ENCODE measurements at regions not wholly inside any gene's neighbourhood (a gene's known extent, or its start where the extent isn't known, plus 50 kb on each side); places are given as distances from the start of the nearest gene placed in this dataset.

GRCh38 chr1:232381394-232382100 lies 248.4 kb downstream of the SIPA1L2 start:
- H3K9me3 Mint-ChIP-seq (ENCODE audit: unreplicated experiment): no peaks in the 10 kb centered on the region
- H3K4me3 Mint-ChIP-seq (ENCODE audit: unreplicated experiment): no peak overlapping the region
- ChIA-PET CTCF (interaction anchor here (0.5 to 0.7 kb wide), 4 partner anchors 68 to 246 kb away, joined by 3 to 4 read pairs (median 4); no protein-coding TSS in a partner anchor), POLR2A (interaction anchor here (0.6 kb wide), 1 partner anchor 295 kb away, joined by 4 read pairs; no protein-coding TSS in a partner anchor)
- H3K27me3 Mint-ChIP-seq (ENCODE audit: insufficient read depth, unreplicated experiment): no peaks in the 10 kb centered on the region
- intact Hi-C loops (cut with micrococcal nuclease): loop anchor here (10.0 kb wide), 1 partner anchor 243 kb away; no protein-coding TSS in a partner anchor
- no TSS peak for BruUV-seq (replicated peaks)
- peaks cover 36% of the 10 kb centered on the region for H3K4me1 Mint-ChIP-seq (ENCODE audit: insufficient read depth, unreplicated experiment)
- no peak for TF ChIP-seq CTCF (IDR thresholded peaks at IDR 0.05; ENCODE audit: unreplicated experiment)
- no peak for DNase-seq (ENCODE audit: unreplicated experiment)
- H3K36me3 Mint-ChIP-seq (ENCODE audit: insufficient read depth, unreplicated experiment): no peaks in the 10 kb centered on the region
- H3K27ac Mint-ChIP-seq (ENCODE audit: low read depth, unreplicated experiment): no peak overlapping the region

- Mint-ChIP-seq H3K27ac (ENCODE audit: low read depth, unreplicated experiment) (no peak overlapping the region), H3K27me3 (ENCODE audit: insufficient read depth, unreplicated experiment) (no peaks in the 10 kb centered on the region), H3K4me3 (ENCODE audit: unreplicated experiment) (no peak overlapping the region), H3K9me3 (ENCODE audit: unreplicated experiment) (no peaks in the 10 kb centered on the region), H3K4me1 (ENCODE audit: insufficient read depth, unreplicated experiment) (peaks cover 36% of the 10 kb centered on the region), H3K36me3 (ENCODE audit: insufficient read depth, unreplicated experiment) (no peaks in the 10 kb centered on the region)
- no TSS peak for BruUV-seq (replicated peaks)
- ChIA-PET POLR2A (no interaction called here), CTCF (interaction anchor here (0.5 to 0.6 kb wide), 2 partner anchors 45 to 67 kb away, joined by 3 read pairs; no protein-coding TSS in a partner anchor)
- no peak for TF ChIP-seq CTCF (IDR thresholded peaks at IDR 0.05; ENCODE audit: unreplicated experiment)
- DNase-seq (ENCODE audit: unreplicated experiment): no peak
- intact Hi-C loops (cut with micrococcal nuclease): loop anchor here (10.0 kb wide), 1 partner anchor 244 kb away; no protein-coding TSS in a partner anchor
Observed at GRCh38 chr1:232380596-232380995, 249.3 kb downstream of the SIPA1L2 start.

- CTCF ChIA-PET: interaction anchor here (0.7 kb wide), 1 partner anchor 248 kb away, joined by 5 read pairs; no protein-coding TSS in a partner anchor
- no peak for TF ChIP-seq CTCF (IDR thresholded peaks at IDR 0.05; ENCODE audit: unreplicated experiment)
- POLR2A ChIA-PET: interaction anchor here (1.1 kb wide), 1 partner anchor 20 kb away, joined by 3 read pairs; no protein-coding TSS in a partner anchor
- H3K27ac Mint-ChIP-seq (ENCODE audit: low read depth, unreplicated experiment): no peak overlapping the region
- BruUV-seq (replicated peaks): no TSS peak
- H3K9me3 Mint-ChIP-seq (ENCODE audit: unreplicated experiment): no peaks in the 10 kb centered on the region
- H3K4me1 Mint-ChIP-seq (ENCODE audit: insufficient read depth, unreplicated experiment): peaks cover 32% of the 10 kb centered on the region
- no peaks in the 10 kb centered on the region for H3K36me3 Mint-ChIP-seq (ENCODE audit: insufficient read depth, unreplicated experiment)
- H3K4me3 Mint-ChIP-seq (ENCODE audit: unreplicated experiment): no peak overlapping the region
- H3K27me3 Mint-ChIP-seq (ENCODE audit: insufficient read depth, unreplicated experiment): no peaks in the 10 kb centered on the region
- intact Hi-C loops (cut with micrococcal nuclease): loop anchor here (10.0 kb wide), 1 partner anchor 245 kb away; no protein-coding TSS in a partner anchor
- DNase-seq (ENCODE audit: unreplicated experiment): no peak
Observed at GRCh38 chr1:232380131-232380530, 249.8 kb downstream of the SIPA1L2 start.

- ChIA-PET CTCF (interaction anchor here (0.6 kb wide), 1 partner anchor 16 kb away, joined by 3 read pairs; no protein-coding TSS in a partner anchor), POLR2A (interaction anchor here (0.6 to 1.6 kb wide), 3 partner anchors 16 to 91 kb away, joined by 3 to 4 read pairs (median 4); no protein-coding TSS in a partner anchor)
- no TSS peak for BruUV-seq (replicated peaks)
- Mint-ChIP-seq H3K9me3 (ENCODE audit: unreplicated experiment) (no peaks in the 10 kb centered on the region), H3K27ac (ENCODE audit: low read depth, unreplicated experiment) (no peak overlapping the region), H3K4me1 (ENCODE audit: insufficient read depth, unreplicated experiment) (peaks cover 21% of the 10 kb centered on the region), H3K27me3 (ENCODE audit: insufficient read depth, unreplicated experiment) (no peaks in the 10 kb centered on the region), H3K36me3 (ENCODE audit: insufficient read depth, unreplicated experiment) (no peaks in the 10 kb centered on the region), H3K4me3 (ENCODE audit: unreplicated experiment) (no peak overlapping the region)
- intact Hi-C loops (cut with micrococcal nuclease): no loop called here
- no peak for TF ChIP-seq CTCF (IDR thresholded peaks at IDR 0.05; ENCODE audit: unreplicated experiment)
- DNase-seq (ENCODE audit: unreplicated experiment): no peak
Observed at GRCh38 chr1:232379063-232379434, 250.9 kb downstream of the SIPA1L2 start.

Data from MCF 10A (cell line).